SK-N-SH (cell line): ENCODE measurements at regions not wholly inside any gene's neighbourhood (a gene's known extent, or its start where the extent isn't known, plus 50 kb on each side); places are given as distances from the start of the nearest gene placed in this dataset.

Experiments
- CTCF ChIA-PET: fragments of 300-600, 350-600 bp; formaldehyde crosslinking; extraction: SDS; loops from one replicate; lab custom pipeline; 2021; lab: Yijun Ruan, JAX
- POLR2A ChIA-PET: fragments of 350-600 bp; sonication (Branson Sonifier 250); formaldehyde crosslinking; extraction: SDS; loops from one replicate; lab custom pipeline; 2020; ENCODE audit warnings: antibody characterized with exemption, inconsistent platforms; lab: Yijun Ruan, JAX
- DNase-seq: peaks from one replicate; pipeline ENCODE4 v3.0.0; 2012
- H2AFZ ChIP-seq: fragments of 200-600 bp; sonication (generic); 2 replicates; pipeline ENCODE4 v1.8.1; 2016; ENCODE audit warnings: antibody characterized with exemption, mild to moderate bottlenecking, low read depth
- H3F3A ChIP-seq: fragments of 200-600 bp; sonication (generic); replicated peaks from 2 replicates; pipeline ENCODE3; 2016; ENCODE audit warnings: antibody characterized with exemption, mild to moderate bottlenecking; ENCODE audit not compliant: insufficient read depth
- H3K27ac ChIP-seq, 2 experiments: fragments of 200-500 bp in 1 of 2; fragments of 200-600 bp in 1 of 2; sonication (Bioruptor generic) in 1 of 2; sonication (generic), shearing (Covaris generic) in 1 of 2; 2 replicates each; pipeline versions ENCODE4 v1.5.1 to v1.6.1; 2014 to 2016; ENCODE audit warnings: low read depth in 2 of 2, inconsistent platforms in 1 of 2, low read length in 1 of 2, mild to moderate bottlenecking in 1 of 2, mixed read lengths in 1 of 2
- H3K27me3 ChIP-seq: fragments of 200-600 bp; sonication (generic), shearing (Covaris generic); 2 replicates; pipeline ENCODE4 v1.6.1; 2016; ENCODE audit warnings: mixed run types; ENCODE audit not compliant: insufficient read depth
- H3K36me3 ChIP-seq, 2 experiments: fragments of 200-500 bp in 1 of 2; fragments of 200-600 bp in 1 of 2; sonication (Bioruptor generic) in 1 of 2; sonication (generic) in 1 of 2; replicated peaks in 1 of 2; 2 replicates each; pipeline versions ENCODE3 to v1.5.1; 2014 to 2016; ENCODE audit warnings: low read length in 1 of 2, mild to moderate bottlenecking in 1 of 2; ENCODE audit not compliant: insufficient read depth in 2 of 2, control insufficient read depth in 1 of 2
- H3K4me1 ChIP-seq, 2 experiments: fragments of 200-500 bp in 1 of 2; fragments of 200-600 bp in 1 of 2; sonication (Bioruptor generic) in 1 of 2; sonication (generic), shearing (Covaris generic) in 1 of 2; 2 replicates each; pipeline versions ENCODE4 v1.5.1 to v1.6.1; 2014 to 2016; ENCODE audit warnings: low read depth in 1 of 2, low read length in 1 of 2, mixed run types in 1 of 2; ENCODE audit not compliant: insufficient read depth in 2 of 2, control insufficient read depth in 1 of 2
- H3K4me2 ChIP-seq: fragments of 200-600 bp; sonication (generic), shearing (Covaris generic); 2 replicates; pipeline ENCODE4 v1.6.1; 2017; ENCODE audit warnings: mixed run types
- H3K4me3 ChIP-seq, 2 experiments: fragments of 200-500 bp in 1 of 2; fragments of 200-600 bp in 1 of 2; sonication (Bioruptor generic) in 1 of 2; sonication (generic), shearing (Covaris generic) in 1 of 2; 2 replicates each; pipeline versions ENCODE4 v1.5.1 to v1.8.1; 2014 to 2016; ENCODE audit warnings: low read depth in 2 of 2, inconsistent platforms in 1 of 2, low read length in 1 of 2, mild to moderate bottlenecking in 1 of 2, mixed read lengths in 1 of 2, moderate library complexity in 1 of 2
- H3K79me2 ChIP-seq: fragments of 200-600 bp; sonication (generic); 2 replicates; pipeline ENCODE4 v1.8.1; 2017; ENCODE audit warnings: mild to moderate bottlenecking; ENCODE audit not compliant: insufficient read depth
- H3K9ac ChIP-seq: fragments of 200-600 bp; sonication (generic); 2 replicates; pipeline ENCODE4 v1.6.1; 2017; ENCODE audit warnings: mixed run types
- H3K9me2 ChIP-seq: fragments of 200-600 bp; sonication (generic); 2 replicates; pipeline ENCODE4 v1.6.1; 2017; ENCODE audit warnings: mixed run types
- H3K9me3 ChIP-seq: fragments of 200-600 bp; sonication (generic); 2 replicates; pipeline ENCODE4 v1.6.1; 2017; ENCODE audit warnings: mixed run types, mild to moderate bottlenecking, moderate library complexity
- H4K20me1 ChIP-seq: fragments of 200-600 bp; sonication (generic); 2 replicates; pipeline ENCODE4 v1.6.1; 2017; ENCODE audit warnings: mild to moderate bottlenecking, mixed run types; ENCODE audit not compliant: insufficient read depth
- ELF1 ChIP-seq: IDR thresholded peaks from 2 replicates; pipeline ENCODE4 v1.4.0; 2012
- EP300 ChIP-seq, 2 experiments: IDR thresholded peaks; 2 replicates each; pipeline versions ENCODE4 v1.4.0 to v1.6.1; 2012; ENCODE audit warnings: borderline replicate concordance in 1 of 2, low read depth in 1 of 2, low read length in 1 of 2
- FOSL2 ChIP-seq: IDR thresholded peaks from 2 replicates; pipeline ENCODE4 v1.4.0; 2012; ENCODE audit warnings: low read depth, mild to moderate bottlenecking, moderate library complexity, borderline replicate concordance
- JUND ChIP-seq: IDR thresholded peaks from 2 replicates; pipeline ENCODE4 v1.4.0; 2012
- MEF2A ChIP-seq: IDR thresholded peaks from 2 replicates; pipeline ENCODE4 v1.4.0; 2012; ENCODE audit warnings: low read depth, borderline replicate concordance
- POLR2AphosphoS5 ChIP-seq: IDR thresholded peaks from 2 replicates; pipeline ENCODE4 v1.6.1; 2012; ENCODE audit warnings: low read depth, low read length
- RCOR1 ChIP-seq: fragments of 150-350 bp; IDR thresholded peaks from 2 replicates; pipeline ENCODE4 v1.6.1; 2017; ENCODE audit warnings: antibody characterized with exemption, low read length
- RXRA ChIP-seq: IDR thresholded peaks from 2 replicates; pipeline ENCODE4 v1.4.0; 2012; ENCODE audit warnings: low read depth, mild to moderate bottlenecking, borderline replicate concordance
- SIN3A ChIP-seq: IDR thresholded peaks from 2 replicates; pipeline ENCODE4 v1.6.1; 2012; ENCODE audit warnings: low read depth, mild to moderate bottlenecking, low read length, moderate library complexity, borderline replicate concordance
- TEAD4 ChIP-seq: IDR thresholded peaks from 2 replicates; pipeline ENCODE4 v1.4.0; 2012; ENCODE audit warnings: mild to moderate bottlenecking, borderline replicate concordance; ENCODE audit not compliant: insufficient read depth
- WGBS: methylation state at CpG from one replicate; pipeline ENCODE4 v1.1.6; 2017; ENCODE audit warnings: low lambda C conversion rate; 5-methylcytosine and 5-hydroxymethylcytosine counted together
- TF ChIP-seq, protein P1 (sequence below): IDR thresholded peaks from 2 replicates; pipeline ENCODE4 v1.4.0; 2012; ENCODE audit warnings: low read depth
- TF ChIP-seq, protein P2 (sequence below): IDR thresholded peaks from 2 replicates; pipeline ENCODE4; 2012
- TF ChIP-seq, protein P3 (sequence below): IDR thresholded peaks from 2 replicates; pipeline ENCODE4 v1.6.1; 2012; ENCODE audit warnings: mild to moderate bottlenecking, low read depth, low read length, moderate library complexity
- TF ChIP-seq, protein P4 (sequence below): IDR thresholded peaks from 2 replicates; pipeline ENCODE4 v1.4.0; 2012; ENCODE audit warnings: low read depth, borderline replicate concordance
- TF ChIP-seq, protein P5 (sequence below): fragments of 200-600 bp; sonication (generic); IDR thresholded peaks from 2 replicates; pipeline ENCODE4 v1.6.1; 2017; ENCODE audit warnings: antibody characterized with exemption, mild to moderate bottlenecking, moderate library complexity
- TF ChIP-seq, protein P6 (sequence below): IDR thresholded peaks from 2 replicates; pipeline ENCODE4 v1.4.0; 2012; ENCODE audit warnings: low read depth, borderline replicate concordance

DNA sequence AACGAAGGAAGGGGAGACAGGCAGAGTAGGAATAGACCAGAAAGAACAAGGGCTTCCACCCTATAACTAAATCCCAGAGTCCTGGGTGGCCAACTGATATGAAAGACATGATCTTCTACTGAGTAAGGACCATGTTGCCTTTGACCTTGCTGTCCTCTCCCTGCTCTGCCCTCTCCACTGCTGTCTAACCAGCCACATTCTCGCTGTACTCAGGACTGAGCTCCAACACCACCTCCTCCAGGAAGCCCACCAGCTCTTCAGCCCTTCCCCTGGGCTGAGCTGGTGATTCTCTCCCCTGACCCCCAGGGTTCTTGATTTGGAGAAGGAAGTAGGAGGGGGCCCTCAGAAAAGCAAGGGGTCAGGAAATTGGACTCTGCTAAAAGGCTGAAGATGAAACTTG, 159.2 kb downstream of the DICER1 start:
- H3F3A ChIP-seq: no peaks in the 10 kb centered on the region
- TF ChIP-seq ELF1 (no peak), RCOR1 (no peak), POLR2AphosphoS5 (no peak), JUND (no peak), EP300 (IDR thresholded peaks at IDR 0.05; ENCODE audit: borderline replicate concordance in 1 of 2, low read depth in 1 of 2, low read length in 1 of 2) (no peak), FOSL2 (no peak), TEAD4 (no peak), RXRA (no peak), MEF2A (no peak), SIN3A (no peak)
- TF ChIP-seq, protein P1, sequence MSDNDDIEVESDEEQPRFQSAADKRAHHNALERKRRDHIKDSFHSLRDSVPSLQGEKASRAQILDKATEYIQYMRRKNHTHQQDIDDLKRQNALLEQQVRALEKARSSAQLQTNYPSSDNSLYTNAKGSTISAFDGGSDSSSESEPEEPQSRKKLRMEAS: no peak
- TF ChIP-seq, protein P2, sequence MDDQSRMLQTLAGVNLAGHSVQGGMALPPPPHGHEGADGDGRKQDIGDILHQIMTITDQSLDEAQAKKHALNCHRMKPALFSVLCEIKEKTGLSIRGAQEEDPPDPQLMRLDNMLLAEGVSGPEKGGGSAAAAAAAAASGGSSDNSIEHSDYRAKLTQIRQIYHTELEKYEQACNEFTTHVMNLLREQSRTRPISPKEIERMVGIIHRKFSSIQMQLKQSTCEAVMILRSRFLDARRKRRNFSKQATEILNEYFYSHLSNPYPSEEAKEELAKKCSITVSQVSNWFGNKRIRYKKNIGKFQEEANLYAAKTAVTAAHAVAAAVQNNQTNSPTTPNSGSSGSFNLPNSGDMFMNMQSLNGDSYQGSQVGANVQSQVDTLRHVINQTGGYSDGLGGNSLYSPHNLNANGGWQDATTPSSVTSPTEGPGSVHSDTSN: no peak
- TF ChIP-seq, protein P3, sequence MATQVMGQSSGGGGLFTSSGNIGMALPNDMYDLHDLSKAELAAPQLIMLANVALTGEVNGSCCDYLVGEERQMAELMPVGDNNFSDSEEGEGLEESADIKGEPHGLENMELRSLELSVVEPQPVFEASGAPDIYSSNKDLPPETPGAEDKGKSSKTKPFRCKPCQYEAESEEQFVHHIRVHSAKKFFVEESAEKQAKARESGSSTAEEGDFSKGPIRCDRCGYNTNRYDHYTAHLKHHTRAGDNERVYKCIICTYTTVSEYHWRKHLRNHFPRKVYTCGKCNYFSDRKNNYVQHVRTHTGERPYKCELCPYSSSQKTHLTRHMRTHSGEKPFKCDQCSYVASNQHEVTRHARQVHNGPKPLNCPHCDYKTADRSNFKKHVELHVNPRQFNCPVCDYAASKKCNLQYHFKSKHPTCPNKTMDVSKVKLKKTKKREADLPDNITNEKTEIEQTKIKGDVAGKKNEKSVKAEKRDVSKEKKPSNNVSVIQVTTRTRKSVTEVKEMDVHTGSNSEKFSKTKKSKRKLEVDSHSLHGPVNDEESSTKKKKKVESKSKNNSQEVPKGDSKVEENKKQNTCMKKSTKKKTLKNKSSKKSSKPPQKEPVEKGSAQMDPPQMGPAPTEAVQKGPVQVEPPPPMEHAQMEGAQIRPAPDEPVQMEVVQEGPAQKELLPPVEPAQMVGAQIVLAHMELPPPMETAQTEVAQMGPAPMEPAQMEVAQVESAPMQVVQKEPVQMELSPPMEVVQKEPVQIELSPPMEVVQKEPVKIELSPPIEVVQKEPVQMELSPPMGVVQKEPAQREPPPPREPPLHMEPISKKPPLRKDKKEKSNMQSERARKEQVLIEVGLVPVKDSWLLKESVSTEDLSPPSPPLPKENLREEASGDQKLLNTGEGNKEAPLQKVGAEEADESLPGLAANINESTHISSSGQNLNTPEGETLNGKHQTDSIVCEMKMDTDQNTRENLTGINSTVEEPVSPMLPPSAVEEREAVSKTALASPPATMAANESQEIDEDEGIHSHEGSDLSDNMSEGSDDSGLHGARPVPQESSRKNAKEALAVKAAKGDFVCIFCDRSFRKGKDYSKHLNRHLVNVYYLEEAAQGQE: no peak
- TF ChIP-seq, protein P4, sequence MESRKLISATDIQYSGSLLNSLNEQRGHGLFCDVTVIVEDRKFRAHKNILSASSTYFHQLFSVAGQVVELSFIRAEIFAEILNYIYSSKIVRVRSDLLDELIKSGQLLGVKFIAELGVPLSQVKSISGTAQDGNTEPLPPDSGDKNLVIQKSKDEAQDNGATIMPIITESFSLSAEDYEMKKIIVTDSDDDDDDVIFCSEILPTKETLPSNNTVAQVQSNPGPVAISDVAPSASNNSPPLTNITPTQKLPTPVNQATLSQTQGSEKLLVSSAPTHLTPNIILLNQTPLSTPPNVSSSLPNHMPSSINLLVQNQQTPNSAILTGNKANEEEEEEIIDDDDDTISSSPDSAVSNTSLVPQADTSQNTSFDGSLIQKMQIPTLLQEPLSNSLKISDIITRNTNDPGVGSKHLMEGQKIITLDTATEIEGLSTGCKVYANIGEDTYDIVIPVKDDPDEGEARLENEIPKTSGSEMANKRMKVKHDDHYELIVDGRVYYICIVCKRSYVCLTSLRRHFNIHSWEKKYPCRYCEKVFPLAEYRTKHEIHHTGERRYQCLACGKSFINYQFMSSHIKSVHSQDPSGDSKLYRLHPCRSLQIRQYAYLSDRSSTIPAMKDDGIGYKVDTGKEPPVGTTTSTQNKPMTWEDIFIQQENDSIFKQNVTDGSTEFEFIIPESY: no peak
- TF ChIP-seq, protein P5, sequence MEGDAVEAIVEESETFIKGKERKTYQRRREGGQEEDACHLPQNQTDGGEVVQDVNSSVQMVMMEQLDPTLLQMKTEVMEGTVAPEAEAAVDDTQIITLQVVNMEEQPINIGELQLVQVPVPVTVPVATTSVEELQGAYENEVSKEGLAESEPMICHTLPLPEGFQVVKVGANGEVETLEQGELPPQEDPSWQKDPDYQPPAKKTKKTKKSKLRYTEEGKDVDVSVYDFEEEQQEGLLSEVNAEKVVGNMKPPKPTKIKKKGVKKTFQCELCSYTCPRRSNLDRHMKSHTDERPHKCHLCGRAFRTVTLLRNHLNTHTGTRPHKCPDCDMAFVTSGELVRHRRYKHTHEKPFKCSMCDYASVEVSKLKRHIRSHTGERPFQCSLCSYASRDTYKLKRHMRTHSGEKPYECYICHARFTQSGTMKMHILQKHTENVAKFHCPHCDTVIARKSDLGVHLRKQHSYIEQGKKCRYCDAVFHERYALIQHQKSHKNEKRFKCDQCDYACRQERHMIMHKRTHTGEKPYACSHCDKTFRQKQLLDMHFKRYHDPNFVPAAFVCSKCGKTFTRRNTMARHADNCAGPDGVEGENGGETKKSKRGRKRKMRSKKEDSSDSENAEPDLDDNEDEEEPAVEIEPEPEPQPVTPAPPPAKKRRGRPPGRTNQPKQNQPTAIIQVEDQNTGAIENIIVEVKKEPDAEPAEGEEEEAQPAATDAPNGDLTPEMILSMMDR: no peak
- TF ChIP-seq, protein P6, sequence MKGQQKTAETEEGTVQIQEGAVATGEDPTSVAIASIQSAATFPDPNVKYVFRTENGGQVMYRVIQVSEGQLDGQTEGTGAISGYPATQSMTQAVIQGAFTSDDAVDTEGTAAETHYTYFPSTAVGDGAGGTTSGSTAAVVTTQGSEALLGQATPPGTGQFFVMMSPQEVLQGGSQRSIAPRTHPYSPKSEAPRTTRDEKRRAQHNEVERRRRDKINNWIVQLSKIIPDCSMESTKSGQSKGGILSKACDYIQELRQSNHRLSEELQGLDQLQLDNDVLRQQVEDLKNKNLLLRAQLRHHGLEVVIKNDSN: no peak
- no peaks in the 10 kb centered on the region; the same call in 1 of the 2 replicates for H3K27me3 ChIP-seq
- H3K27ac ChIP-seq: no peak overlapping the region
- H2AFZ ChIP-seq: no peak overlapping the region
- no peaks in the 10 kb centered on the region for H3K36me3 ChIP-seq
- ChIA-PET POLR2A (interaction anchor here (0.6 kb wide), 1 partner anchor 61 kb away, joined by 3 read pairs; no protein-coding TSS in a partner anchor), CTCF (no interaction called here)
- no peaks in the 10 kb centered on the region for H3K79me2 ChIP-seq
- 45% methylated on average over 2 of the region's 2 CpGs for WGBS
- H3K4me3 ChIP-seq: no peak overlapping the region
- no peak overlapping the region for H3K4me2 ChIP-seq
- no peak overlapping the region for H3K9ac ChIP-seq
- no peaks in the 10 kb centered on the region for H4K20me1 ChIP-seq
- no peaks in the 10 kb centered on the region for H3K9me3 ChIP-seq
- DNase-seq: no peak
- H3K4me1 ChIP-seq: peaks cover 0 to 6% of the 10 kb centered on the region in 2 experiments; a peak in 1 of 4 replicates
- H3K9me2 ChIP-seq: no peaks in the 10 kb centered on the region
